ENCODE measurements at regions not wholly inside any gene's neighbourhood (a gene's known extent, or its start where the extent isn't known, plus 50 kb on each side); places are given as distances from the start of the nearest gene placed in this dataset.

DNA sequence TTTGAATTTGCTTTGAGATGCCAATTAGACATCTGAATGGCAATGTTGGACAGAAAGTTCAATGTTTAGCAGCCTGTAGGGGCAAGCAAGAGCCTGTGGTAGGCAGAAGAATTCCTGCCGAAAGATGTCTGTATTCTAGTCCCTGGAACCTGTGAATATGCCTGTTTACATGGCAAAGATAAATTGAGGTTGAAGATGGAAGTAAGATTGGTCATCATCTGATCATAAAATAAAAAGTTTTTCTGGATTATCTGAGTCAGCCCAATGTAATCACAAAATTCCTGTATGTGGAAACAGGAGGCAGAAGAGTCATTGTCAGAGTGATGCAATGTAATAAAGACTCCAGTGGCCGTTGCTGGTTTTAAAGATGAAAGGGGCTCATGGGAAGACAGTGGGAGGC lies 430.5 kb downstream of the MDFIC start:
- Histone ChIP-seq H3K4me1 (no peaks in the 10 kb centered on the region), H3K27me3 (no peaks in the 10 kb centered on the region), H3K36me3 (no peaks in the 10 kb centered on the region), H3K27ac (no peak overlapping the region), H3K9me3 (no peaks in the 10 kb centered on the region), H3K4me3 (no peak overlapping the region)
- DNase-seq (ENCODE audit: low spot score in 2 of 2): no peak
- WGBS: 50% methylated on average over 2 of the region's 2 CpGs
- no peak for TF ChIP-seq EP300 (IDR thresholded peaks at IDR 0.05)
- TF ChIP-seq POLR2AphosphoS5 (IDR thresholded peaks at IDR 0.05): no peak
- no peak for TF ChIP-seq POLR2A (IDR thresholded peaks at IDR 0.05)

DNA sequence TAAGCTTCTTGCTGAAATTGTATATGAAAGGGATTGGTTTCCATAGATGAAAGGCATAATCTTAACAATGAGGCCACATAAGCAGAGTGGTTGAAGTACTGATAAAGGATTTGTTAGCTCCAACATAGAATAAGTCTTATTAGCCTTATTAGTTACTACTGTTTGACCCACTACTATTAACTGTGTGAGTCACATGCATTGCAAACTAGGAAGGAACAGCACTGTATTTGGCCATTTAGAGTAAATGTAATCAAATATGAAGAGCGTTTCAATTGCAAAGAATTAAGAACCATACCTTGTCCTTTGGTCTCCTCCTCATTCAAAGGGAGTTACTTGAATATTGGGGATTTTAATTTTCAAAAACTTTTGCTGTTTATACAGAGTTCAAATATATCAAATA lies 428.9 kb downstream of the MDFIC start:
- TF ChIP-seq CTCF (IDR thresholded peaks at IDR 0.05) (no peak), EP300 (IDR thresholded peaks at IDR 0.05) (no peak), POLR2AphosphoS5 (IDR thresholded peaks at IDR 0.05) (no peak), POLR2A (IDR thresholded peaks at IDR 0.05) (no peak)
- no peak for DNase-seq (ENCODE audit: low spot score in 2 of 2)
- no peaks in the 10 kb centered on the region for H3K36me3 ChIP-seq
- H3K27me3 ChIP-seq: no peaks in the 10 kb centered on the region
- no peaks in the 10 kb centered on the region for H3K9me3 ChIP-seq
- WGBS: 92% methylated on average over 1 of the region's 1 CpG
- no peak overlapping the region for H3K4me3 ChIP-seq
- no peaks in the 10 kb centered on the region for H3K4me1 ChIP-seq
- no peak overlapping the region for H3K27ac ChIP-seq

DNA sequence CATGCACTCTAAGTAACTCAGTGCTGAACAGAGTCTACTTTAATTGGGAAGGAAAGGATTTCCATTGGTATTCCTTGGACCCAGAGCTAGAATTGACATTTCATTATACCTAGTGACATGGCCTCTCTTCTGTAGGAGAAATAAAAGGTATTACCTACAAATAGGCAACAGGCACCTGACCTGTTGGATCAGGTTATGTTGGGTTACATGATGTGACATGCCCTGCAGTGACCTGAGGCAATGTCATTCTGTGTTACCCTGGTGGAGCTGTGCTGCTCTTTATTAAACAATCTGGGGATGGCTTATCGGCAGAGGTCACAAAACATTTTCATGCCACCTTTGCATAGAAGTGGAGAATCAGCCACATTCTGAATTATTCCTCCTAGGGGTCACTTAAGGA lies 427.7 kb downstream of the MDFIC start:
- H3K4me1 ChIP-seq: no peaks in the 10 kb centered on the region
- no peak overlapping the region for H3K4me3 ChIP-seq
- DNase-seq (ENCODE audit: low spot score in 2 of 2): no peak
- no peak overlapping the region for H3K27ac ChIP-seq
- 64% methylated on average over 1 of the region's 1 CpG for WGBS
- H3K27me3 ChIP-seq: no peaks in the 10 kb centered on the region
- no peak for TF ChIP-seq CTCF (IDR thresholded peaks at IDR 0.05)
- H3K36me3 ChIP-seq: no peaks in the 10 kb centered on the region
- H3K9me3 ChIP-seq: no peaks in the 10 kb centered on the region

- H3K36me3 ChIP-seq: no peaks in the 10 kb centered on the region
- H3K27ac ChIP-seq: no peak overlapping the region
- H3K27me3 ChIP-seq: no peaks in the 10 kb centered on the region
- DNase-seq (ENCODE audit: low spot score in 2 of 2): no peak
- no peak for TF ChIP-seq CTCF (IDR thresholded peaks at IDR 0.05)
- TF ChIP-seq EP300 (IDR thresholded peaks at IDR 0.05): no peak
- TF ChIP-seq POLR2AphosphoS5 (IDR thresholded peaks at IDR 0.05): no peak
- TF ChIP-seq POLR2A (IDR thresholded peaks at IDR 0.05): no peak
- no peak overlapping the region for H3K4me3 ChIP-seq
- no peaks in the 10 kb centered on the region for H3K9me3 ChIP-seq
- H3K4me1 ChIP-seq: no peaks in the 10 kb centered on the region
- 23% methylated on average over 1 of the region's 1 CpG for WGBS
These were observed 424.8 kb downstream of the MDFIC start for GRCh38 chr7:115346685-115347084.

- Histone ChIP-seq H3K9me3 (no peaks in the 10 kb centered on the region), H3K36me3 (no peaks in the 10 kb centered on the region), H3K4me3 (no peak overlapping the region), H3K27ac (no peak overlapping the region), H3K4me1 (no peaks in the 10 kb centered on the region), H3K27me3 (no peaks in the 10 kb centered on the region)
- TF ChIP-seq POLR2A (IDR thresholded peaks at IDR 0.05) (no peak), CTCF (IDR thresholded peaks at IDR 0.05) (no peak), EP300 (IDR thresholded peaks at IDR 0.05) (no peak), POLR2AphosphoS5 (IDR thresholded peaks at IDR 0.05) (no peak)
- WGBS: 80% methylated on average over 4 of the region's 4 CpGs
- DNase-seq (ENCODE audit: low spot score in 2 of 2): no peak
These were observed 418.9 kb downstream of the MDFIC start for GRCh38 chr7:115340828-115341227.

GRCh38 chr7:115338016-115338415 lies 416.1 kb downstream of the MDFIC start:
- TF ChIP-seq EP300 (IDR thresholded peaks at IDR 0.05) (no peak), POLR2A (IDR thresholded peaks at IDR 0.05) (no peak), POLR2AphosphoS5 (IDR thresholded peaks at IDR 0.05) (no peak), CTCF (IDR thresholded peaks at IDR 0.05) (no peak)
- H3K36me3 ChIP-seq: no peaks in the 10 kb centered on the region
- 81% methylated on average over 4 of the region's 4 CpGs for WGBS
- H3K9me3 ChIP-seq: no peaks in the 10 kb centered on the region
- H3K4me1 ChIP-seq: no peaks in the 10 kb centered on the region
- DNase-seq (ENCODE audit: low spot score in 2 of 2): no peak
- H3K27ac ChIP-seq: no peak overlapping the region
- H3K27me3 ChIP-seq: no peaks in the 10 kb centered on the region
- no peak overlapping the region for H3K4me3 ChIP-seq

All from suprapubic skin (tissue), 4 donors.